Occipital lobe (tissue), 1 donor: ENCODE measurements at regions not wholly inside any gene's neighbourhood (a gene's known extent, or its start where the extent isn't known, plus 50 kb on each side); places are given as distances from the start of the nearest gene placed in this dataset.
"Not testable (repeated sequence)": the region's sequence is repeated elsewhere in the genome, so short reads cannot be mapped to it uniquely, and the experiment has no call there.

Experiments
- DNase-seq: peaks from one replicate; lab custom pipeline; 2025; lab: John Stamatoyannopoulos, UW

DNA sequence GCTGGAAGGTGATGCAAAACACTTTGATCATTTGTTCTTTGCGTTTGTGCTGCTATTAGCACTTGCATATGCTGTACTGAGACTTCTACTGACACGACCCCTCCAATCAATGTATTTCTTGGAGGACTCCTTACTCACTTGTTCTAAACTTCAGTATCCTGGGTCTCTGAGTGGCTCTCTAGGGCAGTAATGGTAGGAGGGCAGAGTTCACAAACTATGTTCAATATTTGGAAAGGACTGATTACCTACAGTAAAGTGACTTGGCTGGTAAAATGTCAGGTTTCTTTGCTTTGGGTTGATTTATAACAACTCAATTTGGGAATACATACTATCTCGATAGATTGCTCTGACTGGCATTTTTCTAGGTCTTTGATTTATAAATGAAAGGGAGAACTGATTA lies 93.7 kb downstream of the TRIM43 start:
- DNase-seq, result no peak

DNA sequence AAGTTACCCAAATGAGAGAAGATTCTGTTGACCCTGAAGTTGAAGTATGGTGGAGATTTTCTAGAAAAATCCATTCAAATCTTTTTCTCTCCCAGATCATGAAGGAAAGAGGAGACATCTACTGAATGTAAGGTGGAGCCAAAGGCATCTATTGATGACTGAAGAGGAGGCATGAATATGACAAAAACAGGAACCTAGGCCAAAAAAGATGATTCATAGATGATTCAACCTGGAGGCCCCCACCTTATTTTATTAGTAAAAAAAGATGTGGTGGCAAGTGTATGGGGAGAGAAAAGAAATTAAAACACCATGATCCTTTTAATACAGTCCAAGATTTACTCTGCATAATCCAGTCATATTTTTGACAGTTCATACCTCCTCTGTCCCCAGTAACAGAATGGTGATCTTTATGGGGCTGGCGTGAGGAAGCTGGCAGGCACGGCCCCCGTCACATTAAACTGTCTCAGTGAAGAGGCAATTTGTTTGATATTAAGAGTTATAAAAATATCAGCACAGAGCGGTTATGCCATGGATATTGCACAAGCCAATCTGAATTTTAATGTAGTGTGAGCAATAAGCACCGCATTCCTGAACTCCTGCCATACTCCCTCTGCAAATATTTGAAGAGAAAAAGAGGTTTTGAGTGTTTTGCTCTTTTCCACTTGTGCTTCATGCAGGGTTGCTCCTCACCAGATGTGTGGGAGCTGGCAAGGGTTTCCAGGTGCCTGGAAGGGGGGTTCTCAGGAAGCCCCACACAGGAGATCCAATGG lies 94.4 kb downstream of the TRIM43 start:
- DNase-seq, result not testable (repeated sequence)

DNA sequence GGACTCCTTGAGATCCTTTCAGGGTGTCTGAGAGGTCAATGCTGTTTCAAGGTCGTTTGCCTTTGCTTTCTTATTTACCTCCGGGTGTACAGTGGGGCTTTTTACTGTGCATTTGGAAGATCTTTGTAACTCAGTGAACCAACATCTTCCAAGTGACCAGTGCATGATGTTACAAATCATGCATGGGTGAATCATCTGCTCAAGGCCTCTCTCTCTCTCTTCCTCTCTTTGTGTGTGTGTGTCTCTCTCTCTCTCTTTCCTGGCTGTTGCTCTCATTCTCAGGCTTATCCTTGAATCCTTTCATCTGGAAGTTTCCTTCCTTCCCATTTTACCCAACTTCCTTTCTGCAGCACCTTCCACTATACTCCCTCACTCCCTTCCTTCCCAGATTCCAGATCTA lies 96.1 kb downstream of the TRIM43 start:
- not testable (repeated sequence) for DNase-seq

DNA sequence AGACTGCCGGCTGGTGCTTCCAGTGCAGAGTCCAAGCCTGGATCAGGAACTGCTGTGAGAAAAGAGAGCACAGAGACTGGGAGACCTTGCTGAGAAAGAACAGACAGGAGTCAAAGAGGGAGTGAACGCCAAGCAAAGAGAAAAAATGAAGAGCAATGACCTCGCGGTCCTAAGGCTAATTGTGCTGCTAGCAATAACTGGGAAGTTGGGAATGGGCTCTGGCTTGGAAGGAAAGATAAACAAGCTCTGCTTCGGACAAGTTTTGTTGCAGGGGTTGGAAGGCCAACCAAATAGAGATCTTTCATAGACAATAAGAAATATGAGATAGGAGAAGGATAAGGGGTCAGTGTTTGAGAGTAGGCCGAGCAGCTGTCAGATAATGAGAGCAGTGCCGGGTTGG lies 99.4 kb downstream of the TRIM43 start:
- not testable (repeated sequence) for DNase-seq

DNA sequence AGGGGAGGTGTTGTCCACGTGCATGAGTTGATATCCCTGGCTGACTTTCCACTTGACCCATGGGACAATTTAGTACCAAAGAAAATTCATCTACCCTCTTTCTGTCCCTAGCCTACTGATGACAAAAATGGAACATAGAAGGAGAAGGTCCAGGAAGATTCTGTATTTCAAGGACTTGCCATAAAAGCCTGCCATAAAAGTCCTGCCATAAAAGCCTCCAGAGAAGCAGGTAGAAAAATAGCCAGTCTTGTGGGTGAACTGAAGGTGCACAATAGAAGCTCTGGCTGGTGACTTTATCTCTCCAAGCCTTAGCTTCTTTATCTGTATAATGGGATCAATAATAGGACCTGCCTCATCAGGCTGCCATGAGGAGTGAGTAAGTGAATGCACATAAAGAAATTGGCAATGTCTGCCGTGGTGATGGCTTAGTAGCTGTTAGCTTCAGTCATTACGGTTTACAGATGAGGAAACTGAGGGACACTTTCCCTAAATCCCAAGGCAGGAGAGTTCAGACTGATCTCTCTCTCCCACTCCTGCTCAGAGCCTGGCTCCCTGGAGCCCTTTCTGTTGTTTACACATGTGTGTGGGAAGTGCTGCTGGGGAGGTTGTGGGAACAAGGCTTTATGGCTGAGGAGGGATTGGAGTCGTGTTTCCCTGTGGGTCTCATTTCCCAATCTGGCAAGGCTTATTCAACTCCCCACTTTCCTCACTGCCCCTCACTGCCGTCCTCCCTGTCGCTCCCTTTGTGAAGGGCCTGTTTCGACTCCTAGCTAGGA lies 101.5 kb downstream of the TRIM43 start:
- DNase-seq, result not testable (repeated sequence)

DNA sequence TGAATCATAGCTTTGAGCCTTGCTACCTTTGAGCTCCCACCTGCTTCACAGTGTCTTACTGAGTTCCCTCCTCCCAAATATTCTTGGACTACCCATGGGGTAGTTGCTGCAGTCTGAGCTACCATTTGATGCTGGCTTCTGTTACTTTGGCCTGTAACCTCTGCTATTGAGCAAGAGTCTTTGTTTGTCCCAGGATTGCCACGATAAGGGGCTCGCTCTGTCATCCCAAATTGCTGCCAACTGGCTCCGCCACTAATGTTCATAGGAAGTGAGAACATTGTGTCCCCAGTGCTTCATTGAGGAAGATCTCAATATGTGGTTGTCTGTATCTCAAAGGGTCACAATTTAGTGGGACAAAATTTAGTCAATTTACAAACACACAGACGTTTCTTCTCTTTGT lies 103.8 kb downstream of the TRIM43 start:
- no peak for DNase-seq

DNA sequence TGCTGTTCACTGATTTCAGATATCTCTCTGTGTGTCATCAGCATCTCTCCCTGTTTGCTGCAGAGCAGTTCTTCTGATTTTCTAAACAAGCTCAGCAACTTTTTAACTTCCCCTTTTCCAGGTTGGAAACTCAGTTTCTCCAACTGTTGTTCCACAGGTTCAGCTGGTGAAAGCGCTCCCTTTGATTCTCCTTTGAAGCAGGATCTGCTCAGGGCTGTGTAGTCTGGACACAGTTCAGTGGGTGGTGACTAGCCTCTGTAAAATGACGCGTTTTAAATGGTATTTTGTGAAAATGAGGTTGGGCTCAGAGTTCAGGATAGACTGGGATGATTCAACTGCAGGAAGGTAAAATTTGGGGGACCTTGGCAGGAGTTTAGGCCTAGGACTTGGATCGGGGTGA lies 106.3 kb downstream of the TRIM43 start:
- DNase-seq, result no peak

DNA sequence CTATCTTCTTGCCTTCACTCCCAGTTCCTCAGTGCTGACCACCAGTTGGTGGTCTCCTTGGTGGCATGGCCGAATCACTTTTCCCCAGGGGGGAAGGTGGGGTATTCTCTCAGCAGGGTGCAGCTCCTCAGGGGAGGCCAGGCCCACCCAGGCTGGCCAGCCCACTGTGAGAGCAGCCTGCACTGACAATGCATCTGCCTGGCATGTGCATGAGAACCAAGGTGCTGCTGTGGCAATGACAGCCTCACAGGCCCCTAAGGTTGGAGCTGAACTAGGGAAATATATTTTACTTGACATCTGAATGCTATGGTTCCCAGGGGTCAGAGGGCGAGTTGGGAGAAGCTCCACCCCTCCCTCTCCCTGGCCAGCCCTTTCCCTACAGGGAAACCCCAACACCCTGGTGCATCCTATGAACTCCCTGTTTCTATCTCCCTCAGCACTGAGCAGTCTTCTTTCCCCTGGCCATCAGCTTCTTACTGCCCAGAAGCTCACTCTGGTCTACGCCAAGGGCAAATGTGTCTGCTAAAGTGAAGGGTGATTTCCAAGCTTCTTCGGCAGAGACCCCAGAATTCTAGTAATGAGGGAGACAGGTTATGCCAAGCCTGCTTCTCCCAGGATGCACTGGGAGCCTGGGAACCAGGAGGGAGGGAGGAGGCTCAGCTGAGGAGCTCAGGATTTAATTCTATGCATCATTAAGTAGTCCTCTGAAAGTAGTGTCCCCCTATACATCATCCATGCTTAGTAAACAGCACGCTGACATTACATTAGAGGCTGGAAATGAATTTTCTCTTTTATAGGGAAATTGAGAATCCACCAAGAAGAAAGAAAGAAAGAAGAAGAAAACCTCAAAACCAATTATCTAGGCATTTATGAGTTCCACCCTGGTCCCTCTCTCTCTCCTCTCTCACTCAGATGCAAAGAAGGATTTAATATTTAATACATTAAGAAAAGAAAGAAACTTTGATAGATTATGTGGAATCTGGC lies 107.7 kb downstream of the TRIM43 start:
- DNase-seq, result not testable (repeated sequence)

DNA sequence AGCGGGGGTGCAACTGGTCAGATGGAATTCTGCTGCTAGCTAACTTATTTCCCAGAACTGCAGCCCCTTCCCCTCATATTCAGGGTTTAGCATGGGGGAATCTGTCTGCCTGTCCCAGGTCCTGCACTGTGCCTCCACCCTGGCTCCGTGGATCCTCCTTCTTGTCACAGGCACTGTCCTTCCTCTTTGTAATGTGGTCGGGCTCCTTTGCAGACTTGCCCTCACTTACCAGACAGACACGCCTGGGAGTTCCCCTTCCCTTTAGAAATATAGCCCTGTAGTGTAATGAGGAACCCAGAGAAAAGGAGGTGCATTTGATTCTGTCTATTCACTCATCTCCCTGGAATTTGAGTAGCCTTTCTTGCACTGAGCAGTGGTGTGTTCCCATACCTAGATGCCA lies 108.7 kb downstream of the TRIM43 start:
- no peak for DNase-seq

DNA sequence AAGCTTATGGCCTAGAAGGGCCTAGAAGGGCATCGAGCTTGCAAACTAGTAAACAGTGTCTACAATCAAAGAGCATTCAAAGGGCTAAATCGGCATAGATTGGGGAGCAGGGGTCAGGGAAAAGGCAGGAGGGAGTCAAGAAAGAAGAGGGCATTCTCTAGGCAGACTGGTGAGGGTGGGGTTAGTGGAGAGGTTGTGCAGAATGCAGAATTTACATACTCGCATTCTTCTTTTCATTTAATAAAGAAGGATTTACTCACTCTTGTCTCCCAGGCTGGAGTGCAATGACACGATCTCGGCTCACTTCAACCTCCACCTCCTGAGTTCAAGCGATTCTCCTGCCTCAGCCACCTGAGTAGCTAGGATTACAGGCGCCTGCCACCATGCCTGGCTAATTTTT lies 110.7 kb downstream of the TRIM43 start:
- no peak for DNase-seq

DNA sequence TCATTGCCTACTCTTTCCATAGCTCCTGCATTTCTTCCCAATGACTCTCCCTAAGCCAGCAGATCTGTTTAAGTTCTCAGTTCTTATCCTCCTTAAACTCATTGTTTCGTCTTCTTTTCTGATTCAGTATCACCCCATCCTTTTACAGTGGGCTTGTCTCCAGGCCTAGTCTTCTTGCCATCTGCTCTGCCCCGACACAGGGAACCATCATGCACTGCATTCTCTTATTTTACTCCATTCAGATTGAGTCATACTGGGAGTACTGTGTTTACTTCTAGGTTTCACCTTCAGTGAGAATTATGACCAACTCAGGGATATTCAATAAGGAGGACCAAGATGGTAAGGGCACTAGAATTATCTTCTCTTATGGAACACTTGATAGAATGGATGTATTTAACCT lies 115.4 kb downstream of the TRIM43 start:
- DNase-seq, result not testable (repeated sequence)

DNA sequence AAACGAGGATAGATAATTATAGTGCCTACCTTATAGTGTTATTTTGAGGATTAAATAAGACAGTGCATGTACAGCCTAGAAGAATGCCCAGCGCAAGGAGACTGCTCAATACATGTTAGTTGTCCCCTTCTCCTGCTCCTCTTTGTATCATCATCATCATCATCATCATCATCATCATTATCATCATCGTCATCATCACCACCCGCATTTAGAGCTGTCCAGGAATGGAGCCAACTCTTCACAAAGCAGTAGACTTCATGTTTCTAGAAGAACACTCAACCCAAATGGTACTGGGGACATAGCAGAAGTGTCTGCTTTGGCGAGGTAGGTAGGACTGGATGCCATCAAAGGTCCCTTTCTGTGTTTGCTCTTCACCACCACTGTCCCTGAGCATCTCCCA lies 116.0 kb downstream of the TRIM43 start:
- DNase-seq, result no peak

DNA sequence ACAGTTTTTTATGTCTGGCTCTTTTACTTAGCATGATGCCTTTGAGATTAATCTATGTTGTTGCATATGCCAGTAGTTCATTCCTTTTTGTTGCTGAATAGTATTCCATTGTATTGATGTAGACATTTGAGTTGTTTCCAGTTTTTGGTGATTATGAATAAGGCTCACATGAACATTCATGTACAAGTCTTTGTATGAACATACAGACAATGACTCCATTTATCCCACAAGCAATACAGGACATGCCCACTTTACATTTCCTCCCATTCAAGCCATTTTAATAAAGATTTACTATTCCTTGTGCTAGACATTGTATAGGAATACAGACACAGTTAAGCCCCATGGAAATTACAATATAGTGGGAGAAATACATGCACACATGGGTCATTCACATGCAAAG lies 118.0 kb downstream of the TRIM43 start:
- DNase-seq, result no peak

DNA sequence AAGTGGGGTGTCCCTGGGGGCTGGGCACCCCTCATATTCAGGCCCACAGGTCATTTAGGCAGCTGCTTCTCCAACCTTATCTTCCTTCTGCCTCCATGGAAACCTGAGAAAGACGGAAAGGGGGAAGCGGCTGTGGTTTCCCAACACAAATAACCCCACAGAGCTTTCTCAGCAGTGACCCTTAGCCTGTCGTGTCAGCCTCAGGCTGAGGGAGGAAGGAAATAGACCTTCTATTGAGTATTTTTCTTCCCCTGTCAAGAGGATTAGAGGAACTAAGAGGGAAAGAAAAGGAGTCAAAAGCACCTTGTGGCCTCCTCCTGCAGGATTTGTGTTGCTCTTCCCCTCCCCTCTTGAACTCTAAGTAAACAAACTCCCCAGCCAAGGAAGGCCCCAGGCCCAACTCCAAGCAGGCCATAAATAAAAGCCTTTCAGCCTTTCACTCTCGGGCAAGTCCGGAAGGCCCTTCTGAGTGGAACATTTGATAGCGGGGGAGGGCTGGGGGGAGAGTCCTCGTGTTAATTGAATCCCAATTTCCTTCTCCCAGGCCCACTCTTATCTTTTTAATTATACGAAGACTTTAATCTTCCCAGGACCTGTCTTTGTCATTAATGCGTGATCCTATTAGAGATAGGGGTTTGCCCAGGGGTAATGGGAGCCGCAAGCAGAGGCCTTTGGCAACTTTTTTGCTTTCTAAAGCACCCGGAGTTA lies 121.8 kb downstream of the TRIM43 start:
- DNase-seq, result not testable (repeated sequence)

DNA sequence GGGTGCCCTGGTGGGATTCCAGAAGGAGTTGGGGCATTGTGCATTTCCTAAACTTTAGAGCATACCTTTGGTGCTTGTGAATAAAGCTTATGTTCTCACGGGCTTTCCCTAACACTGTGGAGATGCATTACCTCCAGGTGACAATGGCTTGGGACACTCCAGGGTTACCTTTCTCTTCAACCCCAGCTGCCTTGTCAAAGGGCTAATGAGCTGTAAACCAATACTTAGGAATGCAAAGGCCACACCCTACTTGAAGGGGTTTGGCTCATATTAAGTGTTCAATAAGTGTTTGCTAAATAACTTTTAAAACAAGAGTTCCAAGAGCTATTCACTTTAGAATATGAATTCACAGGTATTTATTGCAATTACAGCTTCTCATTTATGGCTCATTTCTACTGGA lies 122.6 kb downstream of the TRIM43 start:
- not testable (repeated sequence) for DNase-seq

DNA sequence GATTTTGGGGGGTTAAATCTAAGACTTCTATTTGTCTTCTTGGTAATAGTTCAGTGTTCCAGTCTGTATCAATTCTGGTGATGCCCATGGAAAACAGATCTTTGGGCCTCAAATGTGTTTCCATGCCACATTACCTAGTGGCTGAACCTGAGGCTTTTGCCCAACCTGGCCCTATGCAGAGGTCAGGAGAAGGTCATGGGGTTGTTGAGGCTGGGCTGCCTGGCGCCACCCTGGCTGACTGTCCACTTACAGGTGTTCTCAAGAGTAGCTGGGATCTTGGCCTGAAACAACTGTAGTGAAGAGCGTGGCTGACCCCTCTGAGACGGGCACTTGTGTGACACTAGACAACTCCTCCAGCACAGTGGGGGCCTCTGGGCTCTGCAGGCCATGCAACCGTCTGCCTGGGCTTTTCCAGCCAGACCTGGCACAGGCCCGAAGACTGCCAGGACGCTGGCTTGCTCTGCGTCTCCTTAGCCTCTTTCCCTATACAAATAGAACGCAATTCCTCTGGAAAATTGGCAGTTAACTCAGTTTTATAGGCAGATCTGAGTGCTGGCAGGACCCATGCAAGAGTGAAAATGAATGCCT lies 127.8 kb downstream of the TRIM43 start:
- no peak for DNase-seq

DNA sequence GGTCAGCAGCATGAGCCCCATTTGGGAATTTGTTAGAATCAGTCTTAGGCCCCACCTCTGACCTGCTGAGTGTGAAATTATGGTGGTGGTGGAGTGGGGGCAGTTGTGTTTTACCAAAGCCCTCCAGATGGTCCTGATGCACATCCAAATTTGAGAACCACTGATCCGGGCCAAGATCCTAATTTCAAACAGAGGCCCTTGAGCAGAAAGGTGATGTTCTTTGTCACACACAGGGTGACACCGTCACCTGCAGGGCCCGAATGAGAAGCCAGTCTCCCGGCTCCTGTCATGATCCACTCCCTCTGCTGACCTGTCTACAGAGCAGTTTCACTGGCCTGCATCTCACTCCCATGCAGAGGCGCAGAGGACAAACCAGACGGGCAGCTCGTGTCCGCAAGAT lies 129.9 kb downstream of the TRIM43 start:
- DNase-seq, result no peak

DNA sequence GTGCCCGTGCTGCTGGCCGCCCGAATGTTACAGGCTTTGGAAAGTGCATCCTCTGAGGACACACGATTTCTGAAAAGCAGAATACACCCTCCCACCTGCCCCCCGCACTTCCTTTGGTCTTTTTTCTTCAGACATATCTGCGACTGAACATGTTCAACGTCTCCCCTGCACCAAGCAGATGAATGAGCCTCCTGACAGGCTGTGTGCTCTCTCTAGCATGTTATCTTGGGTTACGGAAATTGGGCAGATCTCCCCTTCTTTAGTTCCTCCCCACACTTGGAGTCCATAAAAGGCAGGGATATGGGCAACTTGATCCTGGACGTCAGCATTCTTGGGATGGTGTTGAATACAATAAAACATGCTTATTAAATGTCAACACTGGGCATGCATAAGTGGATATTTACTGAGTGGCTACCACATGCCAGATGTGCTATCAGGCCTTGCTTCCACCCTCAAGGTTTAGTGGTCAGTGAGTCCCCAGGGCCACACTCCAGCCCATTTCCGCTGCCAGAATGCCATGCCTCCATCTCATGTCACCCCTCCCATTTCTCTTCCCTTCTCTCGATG lies 130.4 kb downstream of the TRIM43 start:
- DNase-seq, result no peak

DNA sequence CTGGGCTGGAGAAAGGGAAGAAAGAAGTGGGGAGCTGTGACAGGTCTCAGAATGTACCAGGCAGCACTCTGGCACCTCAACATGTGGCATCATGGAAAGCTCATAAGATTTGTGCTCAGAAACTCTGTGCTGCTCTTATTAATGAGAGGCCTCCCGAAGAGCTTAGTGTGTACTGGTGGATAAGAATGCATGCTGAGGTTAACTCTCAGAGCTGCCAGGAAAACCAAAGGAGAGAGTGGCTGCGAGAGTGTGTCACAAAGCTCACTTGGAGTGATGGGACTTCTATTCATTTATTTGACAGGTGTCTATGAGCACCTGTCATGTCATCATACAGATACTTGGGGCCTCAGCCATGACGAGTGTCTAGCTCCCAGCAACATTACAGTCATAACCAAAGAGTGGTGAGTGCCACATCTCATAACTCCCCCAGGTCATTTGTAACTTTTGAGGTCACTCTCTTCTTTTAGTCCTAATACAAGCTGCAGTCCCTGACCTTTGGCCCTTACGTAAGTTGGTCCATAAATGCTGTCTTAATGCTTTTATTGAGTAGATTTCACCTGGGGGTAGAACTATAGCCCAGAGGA lies 131.9 kb downstream of the TRIM43 start:
- not testable (repeated sequence) for DNase-seq

DNA sequence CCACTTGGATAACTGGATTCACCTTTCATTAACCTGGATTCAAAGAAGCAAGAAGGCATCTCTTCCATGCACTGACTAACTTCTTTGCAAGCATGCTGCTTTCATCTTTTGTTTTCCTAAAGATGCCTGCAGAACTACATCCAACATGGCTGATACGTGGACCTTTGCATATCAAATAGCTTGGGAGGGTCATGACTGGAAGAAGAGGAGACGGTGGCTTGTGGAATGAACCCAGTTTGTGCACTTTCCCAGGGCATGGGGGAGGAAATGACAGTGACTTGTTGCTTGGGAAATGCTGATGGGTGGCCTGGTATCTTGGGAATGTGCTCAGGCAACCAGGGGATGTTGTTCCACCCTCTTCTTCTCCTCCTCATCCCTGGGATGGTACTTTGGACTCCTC lies 133.4 kb downstream of the TRIM43 start:
- not testable (repeated sequence) for DNase-seq
